ENCODE measurements at regions not wholly inside any gene's neighbourhood (a gene's known extent, or its start where the extent isn't known, plus 50 kb on each side); places are given as distances from the start of the nearest gene placed in this dataset.

DNA sequence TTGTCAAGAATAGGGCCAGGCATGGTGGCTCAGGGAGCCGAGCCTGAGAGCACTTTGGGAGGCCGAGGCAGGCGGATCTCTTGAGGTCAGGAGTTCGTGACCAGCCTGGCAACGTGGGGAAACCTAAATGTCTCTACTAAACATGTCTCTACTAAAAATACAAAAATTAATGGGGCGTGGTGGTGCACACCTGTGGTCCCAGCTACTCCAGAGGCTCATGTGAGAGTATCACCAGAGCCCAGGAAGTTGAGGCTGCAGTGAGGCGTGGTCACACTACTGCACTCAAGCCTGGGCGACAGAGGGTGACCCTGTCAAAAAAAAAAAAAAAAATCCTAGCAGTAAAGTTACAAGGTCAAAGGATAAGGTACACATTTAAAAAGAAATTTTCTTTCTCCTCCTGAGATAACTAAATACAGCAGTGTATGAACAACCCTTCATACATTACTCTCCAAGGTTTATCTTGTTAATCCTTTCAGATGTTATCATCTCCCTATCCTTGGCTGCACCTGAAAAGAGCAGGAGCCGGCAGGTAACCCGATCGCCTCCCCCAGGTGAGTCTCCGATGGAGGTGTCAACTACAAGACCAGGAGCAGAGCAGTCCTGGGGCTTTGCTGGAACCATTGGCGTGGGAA is 122.3 kb downstream of the GOSR1 start:
- H3K27me3 Mint-ChIP-seq (ENCODE audit: low read depth): peaks cover 5% of the 10 kb centered on the region
- H3K4me1 Mint-ChIP-seq: peaks cover 33% of the 10 kb centered on the region
- ChIA-PET CTCF (interaction anchor here (1.4 kb wide), 1 partner anchor 115 kb away, joined by 4 read pairs; no protein-coding TSS in a partner anchor), POLR2A (no interaction called here)
- TF ChIP-seq ZNF416 (CRISPR knock-in tag; IDR thresholded peaks at IDR 0.05) (no peak), NR2C2 (CRISPR knock-in tag; IDR thresholded peaks at IDR 0.05) (no peak), MXD4 (CRISPR knock-in tag; IDR thresholded peaks at IDR 0.05; ENCODE audit: borderline replicate concordance) (no peak), RELA (CRISPR knock-in tag; IDR thresholded peaks at IDR 0.05; ENCODE audit: borderline replicate concordance) (no peak), OVOL2 (CRISPR knock-in tag; IDR thresholded peaks at IDR 0.05; ENCODE audit: borderline replicate concordance) (no peak), CBFB (CRISPR knock-in tag; IDR thresholded peaks at IDR 0.05; ENCODE audit: low read depth) (no peak), TEAD4 (CRISPR knock-in tag; IDR thresholded peaks at IDR 0.05) (no peak)
- TF ChIP-seq, protein P1, sequence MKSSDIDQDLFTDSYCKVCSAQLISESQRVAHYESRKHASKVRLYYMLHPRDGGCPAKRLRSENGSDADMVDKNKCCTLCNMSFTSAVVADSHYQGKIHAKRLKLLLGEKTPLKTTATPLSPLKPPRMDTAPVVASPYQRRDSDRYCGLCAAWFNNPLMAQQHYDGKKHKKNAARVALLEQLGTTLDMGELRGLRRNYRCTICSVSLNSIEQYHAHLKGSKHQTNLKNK (CRISPR knock-in tag; IDR thresholded peaks at IDR 0.05): no peak
- peaks cover 22% of the 10 kb centered on the region for H3K36me3 Mint-ChIP-seq
- peaks cover 18% of the 10 kb centered on the region for H3K9me3 Mint-ChIP-seq
- ATAC-seq: no peak
- peak overlapping the region; percentile 86 for H3K27ac Mint-ChIP-seq
- H3K4me3 Mint-ChIP-seq: peak overlapping the region; percentile 98
- no peak for DNase-seq (ENCODE audit: low spot score)

DNA sequence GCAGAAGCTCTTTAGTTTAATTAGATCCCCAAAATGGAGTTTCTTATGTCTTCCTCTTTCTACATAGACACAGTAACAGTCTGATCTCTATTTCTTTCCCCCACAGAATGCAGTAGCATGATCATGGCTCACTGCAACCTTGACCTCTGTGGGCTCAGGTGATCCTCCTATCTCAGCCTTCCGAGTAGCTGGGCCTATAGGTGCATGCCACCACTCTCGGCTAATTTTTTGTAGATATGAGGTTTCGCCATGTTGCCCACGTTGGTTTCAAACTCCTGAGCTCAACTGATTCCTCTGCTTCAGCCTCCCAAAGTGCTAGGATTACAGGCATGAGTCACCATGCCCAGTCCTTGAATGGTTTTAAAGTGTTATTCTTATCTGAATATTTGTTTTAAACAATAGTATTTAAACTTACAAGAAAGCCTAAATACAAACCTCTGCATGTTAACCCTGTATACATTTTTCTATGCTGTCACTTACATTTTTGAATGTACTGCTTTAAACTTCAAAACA is 120.6 kb downstream of the GOSR1 start:
- H3K27ac Mint-ChIP-seq: no peak overlapping the region

More for the DNA sequence above, 120.6 kb downstream of the GOSR1 start:
- no peak overlapping the region for H3K4me3 Mint-ChIP-seq
- peaks cover 18% of the 10 kb centered on the region for H3K9me3 Mint-ChIP-seq
- ATAC-seq (no peak), DNase-seq (ENCODE audit: low spot score) (no peak)
- H3K4me1 Mint-ChIP-seq: peaks cover 31% of the 10 kb centered on the region
- ChIA-PET CTCF (no interaction called here), POLR2A (interaction anchor here (0.7 kb wide), 1 partner anchor 198 kb away, joined by 4 read pairs; no protein-coding TSS in a partner anchor)
- peaks cover 22% of the 10 kb centered on the region for H3K36me3 Mint-ChIP-seq
- TF ChIP-seq SOX15 (CRISPR knock-in tag; IDR thresholded peaks at IDR 0.05) (no peak), KAT7 (CRISPR knock-in tag; IDR thresholded peaks at IDR 0.05; ENCODE audit: borderline replicate concordance) (no peak), ESRRA (CRISPR knock-in tag; IDR thresholded peaks at IDR 0.05; ENCODE audit: borderline replicate concordance) (no peak), NFATC4 (CRISPR knock-in tag; IDR thresholded peaks at IDR 0.05) (no peak), ZNF396 (CRISPR knock-in tag; IDR thresholded peaks at IDR 0.05; ENCODE audit: borderline replicate concordance) (no peak), ZNF121 (CRISPR knock-in tag; IDR thresholded peaks at IDR 0.05) (no peak), ATF1 (CRISPR knock-in tag; IDR thresholded peaks at IDR 0.05) (no peak), GRHL2 (CRISPR knock-in tag; IDR thresholded peaks at IDR 0.05; ENCODE audit: insufficient replicate concordance, severe bottlenecking) (no peak), ZNF138 (CRISPR knock-in tag; conservative IDR thresholded peaks at IDR 0.05) (no peak), ELF4 (CRISPR knock-in tag; IDR thresholded peaks at IDR 0.05; ENCODE audit: low read depth) (no peak), CBFB (CRISPR knock-in tag; IDR thresholded peaks at IDR 0.05; ENCODE audit: low read depth) (no peak), ZNF423 (CRISPR knock-in tag; IDR thresholded peaks at IDR 0.05) (no peak)
- TF ChIP-seq, protein P2, sequence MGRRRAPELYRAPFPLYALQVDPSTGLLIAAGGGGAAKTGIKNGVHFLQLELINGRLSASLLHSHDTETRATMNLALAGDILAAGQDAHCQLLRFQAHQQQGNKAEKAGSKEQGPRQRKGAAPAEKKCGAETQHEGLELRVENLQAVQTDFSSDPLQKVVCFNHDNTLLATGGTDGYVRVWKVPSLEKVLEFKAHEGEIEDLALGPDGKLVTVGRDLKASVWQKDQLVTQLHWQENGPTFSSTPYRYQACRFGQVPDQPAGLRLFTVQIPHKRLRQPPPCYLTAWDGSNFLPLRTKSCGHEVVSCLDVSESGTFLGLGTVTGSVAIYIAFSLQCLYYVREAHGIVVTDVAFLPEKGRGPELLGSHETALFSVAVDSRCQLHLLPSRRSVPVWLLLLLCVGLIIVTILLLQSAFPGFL (CRISPR knock-in tag; IDR thresholded peaks at IDR 0.05; ENCODE audit: borderline replicate concordance): no peak
- TF ChIP-seq, protein P3, sequence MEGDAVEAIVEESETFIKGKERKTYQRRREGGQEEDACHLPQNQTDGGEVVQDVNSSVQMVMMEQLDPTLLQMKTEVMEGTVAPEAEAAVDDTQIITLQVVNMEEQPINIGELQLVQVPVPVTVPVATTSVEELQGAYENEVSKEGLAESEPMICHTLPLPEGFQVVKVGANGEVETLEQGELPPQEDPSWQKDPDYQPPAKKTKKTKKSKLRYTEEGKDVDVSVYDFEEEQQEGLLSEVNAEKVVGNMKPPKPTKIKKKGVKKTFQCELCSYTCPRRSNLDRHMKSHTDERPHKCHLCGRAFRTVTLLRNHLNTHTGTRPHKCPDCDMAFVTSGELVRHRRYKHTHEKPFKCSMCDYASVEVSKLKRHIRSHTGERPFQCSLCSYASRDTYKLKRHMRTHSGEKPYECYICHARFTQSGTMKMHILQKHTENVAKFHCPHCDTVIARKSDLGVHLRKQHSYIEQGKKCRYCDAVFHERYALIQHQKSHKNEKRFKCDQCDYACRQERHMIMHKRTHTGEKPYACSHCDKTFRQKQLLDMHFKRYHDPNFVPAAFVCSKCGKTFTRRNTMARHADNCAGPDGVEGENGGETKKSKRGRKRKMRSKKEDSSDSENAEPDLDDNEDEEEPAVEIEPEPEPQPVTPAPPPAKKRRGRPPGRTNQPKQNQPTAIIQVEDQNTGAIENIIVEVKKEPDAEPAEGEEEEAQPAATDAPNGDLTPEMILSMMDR (IDR thresholded peaks at IDR 0.05): no peak
- TF ChIP-seq, protein P4, sequence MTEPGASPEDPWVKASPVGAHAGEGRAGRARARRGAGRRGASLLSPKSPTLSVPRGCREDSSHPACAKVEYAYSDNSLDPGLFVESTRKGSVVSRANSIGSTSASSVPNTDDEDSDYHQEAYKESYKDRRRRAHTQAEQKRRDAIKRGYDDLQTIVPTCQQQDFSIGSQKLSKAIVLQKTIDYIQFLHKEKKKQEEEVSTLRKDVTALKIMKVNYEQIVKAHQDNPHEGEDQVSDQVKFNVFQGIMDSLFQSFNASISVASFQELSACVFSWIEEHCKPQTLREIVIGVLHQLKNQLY (CRISPR knock-in tag; IDR thresholded peaks at IDR 0.05): no peak
- TF ChIP-seq, protein P5, sequence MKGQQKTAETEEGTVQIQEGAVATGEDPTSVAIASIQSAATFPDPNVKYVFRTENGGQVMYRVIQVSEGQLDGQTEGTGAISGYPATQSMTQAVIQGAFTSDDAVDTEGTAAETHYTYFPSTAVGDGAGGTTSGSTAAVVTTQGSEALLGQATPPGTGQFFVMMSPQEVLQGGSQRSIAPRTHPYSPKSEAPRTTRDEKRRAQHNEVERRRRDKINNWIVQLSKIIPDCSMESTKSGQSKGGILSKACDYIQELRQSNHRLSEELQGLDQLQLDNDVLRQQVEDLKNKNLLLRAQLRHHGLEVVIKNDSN (CRISPR knock-in tag; IDR thresholded peaks at IDR 0.05): no peak
- TF ChIP-seq, protein P6, sequence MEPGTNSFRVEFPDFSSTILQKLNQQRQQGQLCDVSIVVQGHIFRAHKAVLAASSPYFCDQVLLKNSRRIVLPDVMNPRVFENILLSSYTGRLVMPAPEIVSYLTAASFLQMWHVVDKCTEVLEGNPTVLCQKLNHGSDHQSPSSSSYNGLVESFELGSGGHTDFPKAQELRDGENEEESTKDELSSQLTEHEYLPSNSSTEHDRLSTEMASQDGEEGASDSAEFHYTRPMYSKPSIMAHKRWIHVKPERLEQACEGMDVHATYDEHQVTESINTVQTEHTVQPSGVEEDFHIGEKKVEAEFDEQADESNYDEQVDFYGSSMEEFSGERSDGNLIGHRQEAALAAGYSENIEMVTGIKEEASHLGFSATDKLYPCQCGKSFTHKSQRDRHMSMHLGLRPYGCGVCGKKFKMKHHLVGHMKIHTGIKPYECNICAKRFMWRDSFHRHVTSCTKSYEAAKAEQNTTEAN (CRISPR knock-in tag; IDR thresholded peaks at IDR 0.05): no peak
- TF ChIP-seq, protein P7, sequence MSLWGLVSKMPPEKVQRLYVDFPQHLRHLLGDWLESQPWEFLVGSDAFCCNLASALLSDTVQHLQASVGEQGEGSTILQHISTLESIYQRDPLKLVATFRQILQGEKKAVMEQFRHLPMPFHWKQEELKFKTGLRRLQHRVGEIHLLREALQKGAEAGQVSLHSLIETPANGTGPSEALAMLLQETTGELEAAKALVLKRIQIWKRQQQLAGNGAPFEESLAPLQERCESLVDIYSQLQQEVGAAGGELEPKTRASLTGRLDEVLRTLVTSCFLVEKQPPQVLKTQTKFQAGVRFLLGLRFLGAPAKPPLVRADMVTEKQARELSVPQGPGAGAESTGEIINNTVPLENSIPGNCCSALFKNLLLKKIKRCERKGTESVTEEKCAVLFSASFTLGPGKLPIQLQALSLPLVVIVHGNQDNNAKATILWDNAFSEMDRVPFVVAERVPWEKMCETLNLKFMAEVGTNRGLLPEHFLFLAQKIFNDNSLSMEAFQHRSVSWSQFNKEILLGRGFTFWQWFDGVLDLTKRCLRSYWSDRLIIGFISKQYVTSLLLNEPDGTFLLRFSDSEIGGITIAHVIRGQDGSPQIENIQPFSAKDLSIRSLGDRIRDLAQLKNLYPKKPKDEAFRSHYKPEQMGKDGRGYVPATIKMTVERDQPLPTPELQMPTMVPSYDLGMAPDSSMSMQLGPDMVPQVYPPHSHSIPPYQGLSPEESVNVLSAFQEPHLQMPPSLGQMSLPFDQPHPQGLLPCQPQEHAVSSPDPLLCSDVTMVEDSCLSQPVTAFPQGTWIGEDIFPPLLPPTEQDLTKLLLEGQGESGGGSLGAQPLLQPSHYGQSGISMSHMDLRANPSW (CRISPR knock-in tag; conservative IDR thresholded peaks at IDR 0.05; ENCODE audit: low read depth): no peak
- H3K27me3 Mint-ChIP-seq (ENCODE audit: low read depth): peaks cover 5% of the 10 kb centered on the region

Measured in WTC11 (cell line).